ENCODE measurements at regions not wholly inside any gene's neighbourhood (a gene's known extent, or its start where the extent isn't known, plus 50 kb on each side); places are given as distances from the start of the nearest gene placed in this dataset.

GRCh38 chr9:99594056-99594780 lies 227.5 kb upstream of the NR4A3 start:
- DNase-seq = no peak

GRCh38 chr9:99595796-99596195 lies 225.9 kb upstream of the NR4A3 start:
- no peak for DNase-seq

GRCh38 chr9:99601571-99602111 lies 220.0 kb upstream of the NR4A3 start:
- DNase-seq = no peak

DNA sequence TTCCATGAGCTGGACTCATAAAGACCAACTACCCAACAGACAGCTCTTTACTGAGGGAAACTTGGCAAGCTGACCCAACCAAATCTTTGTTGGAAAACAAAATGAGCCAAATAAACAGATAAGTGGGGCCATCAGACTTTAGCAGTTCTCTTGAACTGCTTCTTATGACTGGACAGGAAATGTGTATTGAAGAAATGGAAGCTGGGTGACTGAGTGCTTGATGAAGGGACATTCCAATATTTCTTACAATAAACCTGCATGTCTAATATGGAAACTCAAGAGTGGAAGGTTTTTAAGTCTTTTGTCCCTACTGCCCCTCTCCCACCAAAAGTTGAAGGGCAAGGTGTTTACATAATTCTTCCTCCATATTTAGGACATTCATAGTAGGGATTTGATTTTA lies 218.8 kb upstream of the NR4A3 start:
- DNase-seq = no peak

DNA sequence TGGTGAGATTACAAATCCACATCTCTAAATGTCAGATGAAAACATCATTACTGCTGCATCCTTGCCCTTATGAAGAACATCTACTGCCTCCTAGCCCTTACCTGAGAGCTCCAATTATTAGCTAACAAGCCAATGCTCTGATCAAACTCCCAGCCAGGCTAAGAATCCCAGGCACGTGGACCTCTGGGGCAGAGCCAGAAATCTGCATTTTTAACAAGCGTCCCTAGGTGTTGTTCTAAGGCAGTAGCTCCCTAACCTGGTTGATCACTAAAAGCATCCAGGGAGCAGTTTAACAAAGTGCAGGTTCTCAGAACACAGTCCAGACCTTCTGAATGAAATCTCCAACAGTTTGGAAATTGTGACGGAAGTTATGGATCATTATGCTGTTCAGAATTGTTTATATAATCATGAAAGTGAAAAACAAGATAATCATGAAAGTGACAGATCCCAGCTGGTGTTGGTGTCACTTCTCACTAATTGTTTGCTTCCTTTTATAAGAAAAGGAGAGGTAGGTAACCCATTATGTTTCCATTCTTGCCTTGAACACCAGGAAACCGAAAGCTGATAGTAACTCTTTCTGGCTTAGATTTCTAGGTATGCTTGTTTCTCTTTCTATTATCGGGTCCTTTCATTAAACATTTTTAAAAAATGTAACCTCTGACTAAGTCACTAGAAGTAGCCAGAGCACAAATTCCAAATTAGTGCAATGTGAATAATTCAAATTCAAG lies 216.5 kb upstream of the NR4A3 start:
- DNase-seq = no peak

GRCh38 chr9:99606296-99606695 lies 215.4 kb upstream of the NR4A3 start:
- DNase-seq = no peak

DNA sequence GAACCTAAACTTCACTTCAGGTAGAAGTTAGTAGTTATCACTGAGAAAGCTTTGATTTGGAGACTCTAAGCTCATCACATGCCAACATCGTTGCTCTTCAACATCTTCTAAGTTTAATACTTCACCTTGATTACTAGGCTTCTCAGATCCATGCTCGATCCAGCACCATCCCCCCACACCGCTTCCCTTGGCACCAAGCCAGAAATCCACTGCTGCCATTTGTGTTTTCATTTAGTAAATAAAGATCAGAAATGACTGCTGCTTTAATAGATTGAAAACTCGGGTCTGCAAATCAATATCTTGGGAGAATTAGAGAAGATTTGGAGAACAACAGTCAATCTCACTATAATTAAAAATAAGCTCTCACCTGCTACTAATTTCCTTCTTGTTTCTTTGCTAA lies 214.7 kb upstream of the NR4A3 start:
- DNase-seq = no peak

DNA sequence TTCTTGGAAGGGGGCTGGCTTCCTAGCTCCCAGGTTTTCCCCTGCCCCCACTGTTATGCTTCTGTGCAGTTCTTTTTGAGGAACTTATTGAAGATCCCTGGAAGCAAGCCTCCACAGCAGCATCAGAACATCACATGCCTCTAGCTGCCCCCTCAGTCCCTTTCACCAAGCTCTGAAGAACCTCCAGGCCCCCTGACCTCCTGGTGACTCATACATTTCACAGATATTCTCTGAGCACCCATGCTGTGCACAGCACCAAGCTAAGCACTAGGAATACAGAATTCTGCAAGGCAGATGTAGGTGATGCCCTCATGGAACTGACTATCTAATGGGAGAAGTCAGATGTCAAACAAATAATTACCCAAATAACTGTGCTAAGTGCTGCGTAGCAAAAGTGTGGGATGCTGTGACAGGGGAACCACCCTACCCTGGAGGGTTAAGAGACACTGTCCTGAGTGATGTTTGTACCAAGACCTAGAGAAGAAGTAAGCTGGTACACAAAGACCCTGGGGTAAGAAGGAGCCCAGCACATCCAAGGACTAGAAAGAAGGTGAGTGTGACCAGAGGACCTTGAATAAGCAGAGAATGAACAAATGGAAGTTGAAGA lies 213.7 kb upstream of the NR4A3 start:
- DNase-seq = no peak

DNA sequence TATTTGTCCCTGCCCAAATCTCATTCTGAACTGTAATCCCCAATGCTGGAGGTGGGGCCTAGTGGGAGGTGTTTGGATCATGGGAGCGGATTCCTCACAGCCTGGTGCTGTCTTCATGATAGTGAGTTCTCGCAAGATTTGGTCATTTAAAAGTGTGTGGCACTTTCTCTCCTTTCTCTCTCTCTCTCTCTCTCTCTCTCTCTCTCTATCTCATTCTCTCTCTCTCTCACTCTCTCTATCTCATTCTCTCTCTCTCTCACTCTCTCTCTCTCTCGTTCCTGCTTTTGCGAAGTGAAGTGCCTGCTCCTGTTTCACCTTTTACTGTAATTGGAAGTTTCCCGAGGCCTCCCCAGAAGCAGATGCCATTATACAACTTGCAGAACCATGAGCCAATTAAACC lies 207.3 kb upstream of the NR4A3 start:
- no peak for DNase-seq

GRCh38 chr9:99621040-99621439 lies 200.6 kb upstream of the NR4A3 start:
- DNase-seq = no peak

DNA sequence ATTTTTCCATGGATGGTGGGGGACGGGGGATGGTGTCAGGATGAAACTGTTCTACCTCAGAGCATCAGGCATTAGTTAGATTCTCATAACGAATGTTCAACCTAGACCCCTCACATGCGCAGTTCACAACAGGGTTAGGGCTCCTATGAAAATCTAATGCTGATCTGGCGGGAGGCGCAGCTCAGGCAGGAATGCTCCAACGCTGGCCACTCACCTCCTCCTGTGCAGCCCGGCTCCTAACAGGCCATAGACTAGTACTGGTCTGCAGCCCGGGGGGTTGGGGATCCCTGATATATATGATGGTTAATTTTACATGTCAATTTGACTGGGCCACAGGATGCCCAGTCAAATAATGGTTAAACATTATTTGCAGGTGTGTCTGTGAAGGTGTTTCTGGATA lies 199.0 kb upstream of the NR4A3 start:
- no peak for DNase-seq

- no peak for DNase-seq
Measured at GRCh38 chr9:99623780-99624364, 197.8 kb upstream of the NR4A3 start.

DNA sequence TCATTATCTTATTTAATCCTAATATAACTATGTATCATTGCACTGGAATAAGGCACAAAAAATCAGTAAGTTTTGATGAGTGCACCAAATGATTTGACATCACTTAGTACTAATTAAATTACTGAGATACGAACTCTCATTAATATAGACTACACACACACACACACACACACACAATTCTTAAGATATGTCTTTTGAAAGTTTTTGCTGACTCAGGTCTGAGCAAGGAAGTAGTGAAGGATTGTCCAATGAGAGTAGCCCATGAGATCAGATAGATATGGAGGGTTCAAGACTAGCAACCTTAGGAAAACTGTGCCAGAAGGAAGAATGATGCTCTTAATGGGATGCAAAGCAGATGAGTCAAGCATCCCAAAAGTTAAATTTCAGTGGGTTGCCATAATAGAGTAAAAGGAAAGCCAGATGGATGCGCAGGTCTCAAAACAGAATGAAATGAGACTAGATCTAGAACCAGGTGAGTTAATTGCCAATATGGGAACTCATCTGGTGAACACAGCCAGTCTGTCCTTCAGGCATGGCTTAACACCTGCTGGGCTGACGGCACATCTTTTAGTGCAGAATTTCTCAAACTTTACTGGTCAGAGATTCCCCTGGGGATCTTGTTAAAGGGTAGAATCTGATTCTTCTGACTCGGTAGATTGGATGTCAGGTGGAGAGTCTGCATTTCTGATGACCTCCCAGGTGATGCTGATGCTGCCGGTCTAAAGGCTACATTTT lies 197.0 kb upstream of the NR4A3 start:
- no peak for DNase-seq

GRCh38 chr9:99626426-99626825 lies 195.3 kb upstream of the NR4A3 start:
- DNase-seq = no peak

DNA sequence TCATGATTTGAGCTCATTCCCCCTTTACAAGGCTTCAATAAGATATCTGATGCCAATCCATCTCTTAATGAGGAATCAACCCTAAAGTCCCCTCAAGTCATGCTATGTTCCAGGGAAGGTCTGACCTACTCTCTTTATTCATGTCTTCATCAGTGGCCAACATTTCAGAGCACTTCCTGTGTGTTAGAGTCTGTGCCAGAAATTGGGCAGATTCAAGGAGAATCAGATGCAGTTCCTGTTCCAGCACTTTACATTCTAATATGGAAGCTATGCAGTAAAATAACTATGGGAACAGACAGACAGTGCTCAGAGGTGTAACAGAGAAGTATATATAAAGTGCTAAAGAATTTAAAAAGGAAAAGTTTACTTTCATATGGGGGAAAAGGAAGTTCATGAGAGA lies 193.4 kb upstream of the NR4A3 start:
- DNase-seq = no peak

DNA sequence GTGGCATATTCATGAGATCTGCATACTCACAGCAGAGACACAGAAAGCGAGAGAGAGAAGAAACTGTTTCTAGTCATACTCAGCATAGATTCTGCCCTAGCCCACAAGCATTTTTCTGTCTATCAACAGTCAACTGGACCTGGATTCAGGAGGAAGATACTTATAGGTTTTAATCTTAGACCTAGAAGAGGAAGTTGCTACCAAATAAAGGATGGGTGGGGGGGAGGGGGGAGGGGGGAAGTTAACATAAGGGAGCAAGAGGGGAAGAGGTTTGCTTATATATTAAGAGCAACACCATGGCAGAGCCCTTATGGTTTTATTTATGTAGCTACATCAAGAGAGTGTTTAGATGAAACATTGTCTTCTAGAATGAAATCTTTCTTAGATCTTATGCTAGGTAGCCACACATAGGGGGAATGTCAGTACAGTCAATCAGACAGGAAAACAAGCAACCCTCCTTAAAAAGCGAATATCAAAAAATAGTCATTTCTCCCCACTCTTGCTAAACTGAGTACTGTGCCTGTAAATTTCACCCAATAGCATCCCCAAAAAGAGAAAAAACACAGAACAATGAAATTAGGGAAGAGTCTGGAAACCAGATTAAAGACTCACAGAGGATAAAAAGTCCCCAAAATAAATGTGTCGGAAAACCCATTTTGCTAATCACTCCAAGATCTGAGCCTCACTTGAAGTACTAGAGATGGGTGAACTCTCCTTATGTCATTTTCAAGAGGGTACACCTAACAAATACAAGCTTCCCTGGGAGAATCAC lies 192.7 kb upstream of the NR4A3 start:
- DNase-seq = no peak

GRCh38 chr9:99632349-99633038 lies 189.2 kb upstream of the NR4A3 start:
- no peak for DNase-seq

GRCh38 chr9:99633265-99633664 lies 188.4 kb upstream of the NR4A3 start:
- no peak for DNase-seq

GRCh38 chr9:99634186-99634585 lies 187.5 kb upstream of the NR4A3 start:
- no peak for DNase-seq

DNA sequence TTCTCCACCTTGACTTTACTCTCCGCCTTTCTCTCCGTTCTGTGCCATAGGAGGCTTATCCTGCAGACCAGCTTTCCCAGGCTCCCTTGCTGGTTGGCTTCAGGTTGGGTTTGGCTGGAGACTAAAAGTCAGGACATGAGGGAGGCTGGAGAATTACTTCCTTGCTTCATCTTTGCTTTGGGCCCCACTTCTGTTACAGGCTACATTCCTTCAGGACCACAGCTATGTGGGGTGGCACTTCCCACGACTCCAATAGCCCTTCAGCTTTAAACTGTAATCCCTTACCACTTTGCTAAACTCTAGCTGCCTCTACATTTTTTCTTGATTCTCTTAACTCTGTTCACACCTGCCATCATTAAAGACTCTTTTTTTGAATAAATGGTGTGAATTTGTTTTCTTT lies 186.7 kb upstream of the NR4A3 start:
- DNase-seq = no peak

GRCh38 chr9:99637641-99638040 lies 184.0 kb upstream of the NR4A3 start:
- no peak for DNase-seq
